Activated T-helper 2 cell treated with anti-CD3 and anti-CD28 coated beads, Interferon-gamma antibody, Interleukin-2, Interleukin-4, amounts not matched to agents 10 μg/mL and 5 μg/mL and 100 μg/mL, durations not matched to agents 14 hours and 24 hours and 36 hours (primary cell): ENCODE measurements at regions not wholly inside any gene's neighbourhood (a gene's known extent, or its start where the extent isn't known, plus 50 kb on each side); places are given as distances from the start of the nearest gene placed in this dataset.
A peak's percentile ranks its signal among the peaks of the same experiment; 100 is the strongest.
"Not testable (repeated sequence)": the region's sequence is repeated elsewhere in the genome, so short reads cannot be mapped to it uniquely, and the experiment has no call there.

Experiments
- DNase-seq: peaks from one replicate; pipeline ENCODE4 v3.0.0; 2021; ENCODE audit warnings: low spot score
- H3K27ac Mint-ChIP-seq: one replicate; pipeline ENCODE4 v1.8.0; 2021; ENCODE audit warnings: mixed read lengths
- H3K27me3 Mint-ChIP-seq: one replicate; pipeline ENCODE4 v1.8.0; 2021; ENCODE audit warnings: low read depth, mixed read lengths
- H3K36me3 Mint-ChIP-seq: one replicate; pipeline ENCODE4 v1.8.0; 2021; ENCODE audit warnings: low read depth, mixed read lengths
- H3K4me1 Mint-ChIP-seq: one replicate; pipeline ENCODE4 v1.8.0; 2021; ENCODE audit warnings: low read depth, mixed read lengths
- H3K4me3 Mint-ChIP-seq: one replicate; pipeline ENCODE4 v1.8.0; 2021; ENCODE audit warnings: low read depth, mild to moderate bottlenecking, moderate library complexity, mixed read lengths
- H3K9me3 Mint-ChIP-seq: one replicate; pipeline ENCODE4 v1.8.0; 2021; ENCODE audit warnings: mixed read lengths
- intact Hi-C: fragments of 100-400 bp; cut with micrococcal nuclease; formaldehyde crosslinking; loops from one replicate; pipeline ENCODE4 v1.15.1; 2023

GRCh38 chr3:75433295-75433694, 230.8 kb upstream of the FRG2C start:
- intact Hi-C loops, H3K9me3 Mint-ChIP-seq, DNase-seq, H3K27me3 Mint-ChIP-seq, H3K27ac Mint-ChIP-seq: not testable (repeated sequence)
- H3K4me3 Mint-ChIP-seq, result peak overlapping the region; percentile 45
- H3K4me1 Mint-ChIP-seq, result peaks cover 23% of the 10 kb centered on the region
- peaks cover 12% of the 10 kb centered on the region for H3K36me3 Mint-ChIP-seq

- Mint-ChIP-seq H3K4me1 (peaks cover 17% of the 10 kb centered on the region), H3K4me3 (peak overlapping the region; percentile 91), H3K27ac (peak overlapping the region; percentile 79)
- H3K27me3 Mint-ChIP-seq, H3K9me3 Mint-ChIP-seq, intact Hi-C loops, H3K36me3 Mint-ChIP-seq, DNase-seq: not testable (repeated sequence)
Measured at GRCh38 chr3:75434276-75434912, 229.7 kb upstream of the FRG2C start.

GRCh38 chr3:75434913-75435793, 229.0 kb upstream of the FRG2C start:
- not testable (repeated sequence) for H3K27me3 Mint-ChIP-seq, H3K9me3 Mint-ChIP-seq, H3K36me3 Mint-ChIP-seq
- Mint-ChIP-seq H3K27ac (peak overlapping the region; percentile 98), H3K4me1 (peaks cover 15% of the 10 kb centered on the region), H3K4me3 (peak overlapping the region; percentile 91)
- intact Hi-C loops, result loop anchor here (1.0 kb wide), 1 partner anchor 177 kb away; no protein-coding TSS in a partner anchor
- peak; percentile 92 for DNase-seq

- intact Hi-C loops, result loop anchor here (1.0 kb wide), 1 partner anchor 176 kb away; no protein-coding TSS in a partner anchor
- peaks cover 15% of the 10 kb centered on the region for H3K4me1 Mint-ChIP-seq
- H3K27ac Mint-ChIP-seq, result peak overlapping the region; percentile 76
- H3K9me3 Mint-ChIP-seq, H3K36me3 Mint-ChIP-seq, H3K27me3 Mint-ChIP-seq, DNase-seq: not testable (repeated sequence)
- H3K4me3 Mint-ChIP-seq, result peak overlapping the region; percentile 91
Measured at GRCh38 chr3:75435794-75436400, 228.2 kb upstream of the FRG2C start.

- H3K9me3 Mint-ChIP-seq, H3K4me1 Mint-ChIP-seq, intact Hi-C loops, H3K27ac Mint-ChIP-seq, H3K4me3 Mint-ChIP-seq, H3K36me3 Mint-ChIP-seq, H3K27me3 Mint-ChIP-seq, DNase-seq: not testable (repeated sequence)
Measured at GRCh38 chr3:75440986-75441385, 223.1 kb upstream of the FRG2C start.

- H3K9me3 Mint-ChIP-seq, H3K27ac Mint-ChIP-seq, H3K4me1 Mint-ChIP-seq, H3K4me3 Mint-ChIP-seq, H3K27me3 Mint-ChIP-seq, DNase-seq, intact Hi-C loops, H3K36me3 Mint-ChIP-seq: not testable (repeated sequence)
Measured at GRCh38 chr3:75444634-75445033, 219.5 kb upstream of the FRG2C start.

GRCh38 chr3:75445234-75445633, 218.9 kb upstream of the FRG2C start:
- intact Hi-C loops, H3K27ac Mint-ChIP-seq, H3K4me1 Mint-ChIP-seq: not testable (repeated sequence)

GRCh38 chr3:75446948-75447347, 217.2 kb upstream of the FRG2C start:
- H3K4me3 Mint-ChIP-seq, H3K9me3 Mint-ChIP-seq, intact Hi-C loops: not testable (repeated sequence)

More at GRCh38 chr3:75445234-75445633, 218.9 kb upstream of the FRG2C start:
- not testable (repeated sequence) for H3K36me3 Mint-ChIP-seq, H3K27me3 Mint-ChIP-seq, H3K9me3 Mint-ChIP-seq, H3K4me3 Mint-ChIP-seq, DNase-seq

GRCh38 chr3:75453328-75453727, 210.8 kb upstream of the FRG2C start:
- intact Hi-C loops, H3K27ac Mint-ChIP-seq, DNase-seq, H3K4me1 Mint-ChIP-seq, H3K36me3 Mint-ChIP-seq, H3K9me3 Mint-ChIP-seq, H3K4me3 Mint-ChIP-seq, H3K27me3 Mint-ChIP-seq: not testable (repeated sequence)

More at GRCh38 chr3:75446948-75447347, 217.2 kb upstream of the FRG2C start:
- H3K4me1 Mint-ChIP-seq, H3K36me3 Mint-ChIP-seq, DNase-seq, H3K27ac Mint-ChIP-seq, H3K27me3 Mint-ChIP-seq: not testable (repeated sequence)

- intact Hi-C loops, DNase-seq, H3K27me3 Mint-ChIP-seq, H3K36me3 Mint-ChIP-seq, H3K4me1 Mint-ChIP-seq, H3K4me3 Mint-ChIP-seq, H3K9me3 Mint-ChIP-seq, H3K27ac Mint-ChIP-seq: not testable (repeated sequence)
Measured at GRCh38 chr3:75453839-75454238, 210.3 kb upstream of the FRG2C start.

- H3K4me1 Mint-ChIP-seq, DNase-seq, H3K36me3 Mint-ChIP-seq, H3K4me3 Mint-ChIP-seq, H3K27ac Mint-ChIP-seq, intact Hi-C loops, H3K27me3 Mint-ChIP-seq, H3K9me3 Mint-ChIP-seq: not testable (repeated sequence)
Measured at GRCh38 chr3:75474530-75474929, 189.6 kb upstream of the FRG2C start.

GRCh38 chr3:75496600-75496999, 167.5 kb upstream of the FRG2C start:
- H3K36me3 Mint-ChIP-seq, H3K4me3 Mint-ChIP-seq, H3K27ac Mint-ChIP-seq, DNase-seq, intact Hi-C loops, H3K27me3 Mint-ChIP-seq, H3K4me1 Mint-ChIP-seq: not testable (repeated sequence)
- H3K9me3 Mint-ChIP-seq, result peaks cover 22% of the 10 kb centered on the region

- intact Hi-C loops, H3K27ac Mint-ChIP-seq, H3K4me3 Mint-ChIP-seq, H3K36me3 Mint-ChIP-seq, DNase-seq, H3K27me3 Mint-ChIP-seq, H3K4me1 Mint-ChIP-seq: not testable (repeated sequence)
- peaks cover 36% of the 10 kb centered on the region for H3K9me3 Mint-ChIP-seq
Measured at GRCh38 chr3:75500357-75500756, 163.8 kb upstream of the FRG2C start.
